Panc1 (cell line): ENCODE measurements at regions not wholly inside any gene's neighbourhood (a gene's known extent, or its start where the extent isn't known, plus 50 kb on each side); places are given as distances from the start of the nearest gene placed in this dataset.

Source experiments
- ATAC-seq: fragments of 200-7000 bp; cut with Tn5 transposase; 2 replicates; pipeline ENCODE4 v1.9.1; 2020; ENCODE audit warnings: mild to moderate bottlenecking, moderate library complexity
- BruUV-seq: library from RNA; stranded (reverse); fragments of 400-500 nt; replicated peaks from 2 replicates; lab custom pipeline; 2021; lab: Mats Ljungman, UMichigan
- CTCF ChIA-PET: fragments of 300-600 bp; sonication (Branson Sonifier 250); formaldehyde crosslinking; loops from one replicate; lab custom pipeline; 2022; ENCODE audit warnings: antibody characterized with exemption; lab: Charles Lee
- POLR2A ChIA-PET: fragments of 300-600 bp; sonication (Branson Sonifier 250); formaldehyde crosslinking; loops from one replicate; lab custom pipeline; 2022; ENCODE audit warnings: antibody characterized with exemption; lab: Charles Lee
- DNase-seq: peaks from one replicate; pipeline ENCODE4 v3.0.0-alpha.2; 2010; ENCODE audit warnings: low read depth, low spot score
- H3K27ac ChIP-seq: 2 replicates; pipeline ENCODE4 v1.5.1; 2011; ENCODE audit warnings: mild to moderate bottlenecking, low read length, inconsistent platforms
- H3K27me3 ChIP-seq: fragments of 200-500 bp; sonication (Bioruptor generic); 2 replicates; pipeline ENCODE4 v1.6.0; 2014; ENCODE audit warnings: low read length, inconsistent platforms; ENCODE audit not compliant: control insufficient read depth, insufficient read depth
- H3K36me3 ChIP-seq: fragments of 200-500 bp; sonication (Bioruptor generic); 2 replicates; pipeline ENCODE4 v1.5.1; 2014; ENCODE audit warnings: inconsistent platforms, mild to moderate bottlenecking, low read length, moderate library complexity; ENCODE audit not compliant: control insufficient read depth, insufficient read depth
- H3K4me1 ChIP-seq: 2 replicates; pipeline ENCODE4 v1.5.1; 2011; ENCODE audit warnings: inconsistent platforms, mild to moderate bottlenecking, low read length, moderate library complexity; ENCODE audit not compliant: control insufficient read depth, insufficient read depth
- H3K4me3 ChIP-seq, 2 experiments: 2 replicates each; pipeline ENCODE4 v1.5.1; 2011 to 2012; ENCODE audit warnings: low read depth in 2 of 2, low read length in 2 of 2, mild to moderate bottlenecking in 2 of 2, inconsistent platforms in 1 of 2, moderate library complexity in 1 of 2
- H3K9me3 ChIP-seq: fragments of 200-500 bp; sonication (Bioruptor generic); 2 replicates; pipeline ENCODE4 v1.5.1; 2014; ENCODE audit warnings: low read depth, mild to moderate bottlenecking, inconsistent platforms, low read length, moderate library complexity; ENCODE audit not compliant: control insufficient read depth, insufficient read depth
- CTCF ChIP-seq: fragments of 450-650 bp; IDR thresholded peaks from 2 replicates; pipeline ENCODE4 v1.5.1; 2017; ENCODE audit warnings: mild to moderate bottlenecking
- POLR2AphosphoS5 ChIP-seq: IDR thresholded peaks from 2 replicates; pipeline ENCODE4 v1.6.1; 2012; ENCODE audit warnings: mild to moderate bottlenecking, low read depth, low read length, moderate library complexity
- REST ChIP-seq, 2 experiments: IDR thresholded peaks; 2 replicates each; pipeline ENCODE4 v1.6.1; 2011 to 2012; ENCODE audit warnings: low read depth in 2 of 2, control low read depth in 1 of 2, low read length in 1 of 2, mild to moderate bottlenecking in 1 of 2, moderate library complexity in 1 of 2; ENCODE audit not compliant: insufficient read depth in 1 of 2
- SIN3A ChIP-seq: IDR thresholded peaks from 2 replicates; pipeline ENCODE4 v1.6.1; 2012; ENCODE audit warnings: low read depth, mild to moderate bottlenecking, low read length, moderate library complexity, borderline replicate concordance; ENCODE audit not compliant: insufficient read depth
- TCF7L2 ChIP-seq: IDR thresholded peaks from 2 replicates; pipeline ENCODE4 v1.6.1; 2011; ENCODE audit warnings: mild to moderate bottlenecking, low read depth, low read length, inconsistent platforms
- in situ Hi-C: cut with HindIII; loops from 2 replicates; pipeline ENCODE4 v1.10.0; 2016; ENCODE audit warnings: low sequenced_read_pairs, low pct_unique_long_range_greater_than_20kb
- intact Hi-C: fragments of 100-400 bp; cut with micrococcal nuclease; formaldehyde crosslinking; loops from one replicate; pipeline ENCODE4 v1.10.0; 2022; ENCODE audit not compliant: unreplicated experiment

GRCh38 chr1:38376577-38376976 lies 330.0 kb upstream of the POU3F1 start:
- BruUV-seq: no TSS peak
- H3K9me3 ChIP-seq: no peaks in the 10 kb centered on the region
- H3K27me3 ChIP-seq: no peaks in the 10 kb centered on the region; the same call in 1 of the 2 replicates
- ATAC-seq (no peak), DNase-seq (no peak)
- no peaks in the 10 kb centered on the region for H3K36me3 ChIP-seq
- no peak overlapping the region for H3K4me3 ChIP-seq
- no peak for TF ChIP-seq CTCF
- TF ChIP-seq SIN3A: no peak
- in situ Hi-C loops: no loop called here
- POLR2A ChIA-PET: no interaction called here
- CTCF ChIA-PET: no interaction called here
- intact Hi-C loops: no loop called here
- H3K27ac ChIP-seq: no peak overlapping the region
- no peaks in the 10 kb centered on the region for H3K4me1 ChIP-seq

GRCh38 chr1:38375035-38375434 lies 328.4 kb upstream of the POU3F1 start:
- in situ Hi-C loops: no loop called here
- CTCF ChIA-PET: no interaction called here
- Histone ChIP-seq H3K4me3 (no peak overlapping the region), H3K9me3 (no peaks in the 10 kb centered on the region), H3K4me1 (no peaks in the 10 kb centered on the region), H3K36me3 (no peaks in the 10 kb centered on the region), H3K27ac (no peak overlapping the region), H3K27me3 (no peaks in the 10 kb centered on the region; the same call in 1 of the 2 replicates)
- no TSS peak for BruUV-seq
- no peak for TF ChIP-seq TCF7L2
- POLR2A ChIA-PET: no interaction called here
- intact Hi-C loops: no loop called here
- no peak for ATAC-seq
- DNase-seq: no peak

- Histone ChIP-seq H3K36me3 (no peaks in the 10 kb centered on the region), H3K27ac (no peak overlapping the region), H3K27me3 (peaks cover 18% of the 10 kb centered on the region), H3K4me3 (no peak overlapping the region), H3K9me3 (no peaks in the 10 kb centered on the region), H3K4me1 (no peaks in the 10 kb centered on the region)
- intact Hi-C loops (no loop called here), in situ Hi-C loops (no loop called here)
- DNase-seq (no peak), ATAC-seq (no peak)
- ChIA-PET POLR2A (no interaction called here), CTCF (no interaction called here)
- no TSS peak for BruUV-seq
- TF ChIP-seq SIN3A (no peak), POLR2AphosphoS5 (no peak), REST (IDR thresholded peaks at IDR 0.05; ENCODE audit: insufficient read depth in 1 of 2, low read depth in 2 of 2, low read length in 1 of 2) (no peak), TCF7L2 (no peak), CTCF (no peak)
These were observed 324.9 kb upstream of the POU3F1 start for GRCh38 chr1:38371505-38371844.
